Neural progenitor cell (in vitro differentiated cells): ENCODE measurements at regions not wholly inside any gene's neighbourhood (a gene's known extent, or its start where the extent isn't known, plus 50 kb on each side); places are given as distances from the start of the nearest gene placed in this dataset.

Experiments used
- CTCF ChIP-seq: fragments of 200-600 bp; sonication (generic); IDR thresholded peaks from 2 replicates; pipeline ENCODE4 v1.5.1; 2017; ENCODE audit warnings: antibody characterized with exemption, mild to moderate bottlenecking
- EZH2 ChIP-seq: fragments of 200-600 bp; sonication (generic); IDR thresholded peaks from 2 replicates; pipeline ENCODE4 v1.6.1; 2017; ENCODE audit warnings: antibody characterized with exemption, mild to moderate bottlenecking, moderate library complexity

- TF ChIP-seq CTCF (no peak), EZH2 (no peak)
Observed at GRCh38 chr4:11542952-11543351, 114.3 kb upstream of the HS3ST1 start.
